HG02571 (cell line): ENCODE measurements at regions not wholly inside any gene's neighbourhood (a gene's known extent, or its start where the extent isn't known, plus 50 kb on each side); places are given as distances from the start of the nearest gene placed in this dataset.

ENCODE experiments used
- ATAC-seq: cut with Tn5 transposase; IDR thresholded peaks from one replicate; pipeline ENCODE4 v1.9.1; 2021; ENCODE audit warnings: mild to moderate bottlenecking, moderate library complexity; ENCODE audit not compliant: unreplicated experiment

GRCh38 chr14:65348137-65348536 lies 64.4 kb upstream of the FUT8 start:
- peak; percentile 45 for ATAC-seq

GRCh38 chr14:65349100-65349499 lies 63.4 kb upstream of the FUT8 start:
- no peak for ATAC-seq

- no peak for ATAC-seq
These were observed 60.9 kb upstream of the FUT8 start for GRCh38 chr14:65351493-65352194.

- no peak for ATAC-seq
These were observed 59.5 kb upstream of the FUT8 start for GRCh38 chr14:65352964-65353530.

GRCh38 chr14:65354131-65354530 lies 58.4 kb upstream of the FUT8 start:
- ATAC-seq, result no peak

- no peak for ATAC-seq
These were observed 57.8 kb upstream of the FUT8 start for GRCh38 chr14:65354715-65355114.

- ATAC-seq, result no peak
These were observed 56.1 kb upstream of the FUT8 start for GRCh38 chr14:65356327-65356836.

- no peak for ATAC-seq
These were observed 55.4 kb upstream of the FUT8 start for GRCh38 chr14:65357113-65357512.

GRCh38 chr14:65357689-65358088 lies 54.8 kb upstream of the FUT8 start:
- no peak for ATAC-seq

GRCh38 chr14:65359503-65359902 lies 53.0 kb upstream of the FUT8 start:
- no peak for ATAC-seq

GRCh38 chr14:65360144-65360784 lies 52.3 kb upstream of the FUT8 start:
- no peak for ATAC-seq

GRCh38 chr14:65361920-65362319 lies 50.6 kb upstream of the FUT8 start:
- ATAC-seq, result no peak
